ENCODE measurements at regions not wholly inside any gene's neighbourhood (a gene's known extent, or its start where the extent isn't known, plus 50 kb on each side); places are given as distances from the start of the nearest gene placed in this dataset.

DNA sequence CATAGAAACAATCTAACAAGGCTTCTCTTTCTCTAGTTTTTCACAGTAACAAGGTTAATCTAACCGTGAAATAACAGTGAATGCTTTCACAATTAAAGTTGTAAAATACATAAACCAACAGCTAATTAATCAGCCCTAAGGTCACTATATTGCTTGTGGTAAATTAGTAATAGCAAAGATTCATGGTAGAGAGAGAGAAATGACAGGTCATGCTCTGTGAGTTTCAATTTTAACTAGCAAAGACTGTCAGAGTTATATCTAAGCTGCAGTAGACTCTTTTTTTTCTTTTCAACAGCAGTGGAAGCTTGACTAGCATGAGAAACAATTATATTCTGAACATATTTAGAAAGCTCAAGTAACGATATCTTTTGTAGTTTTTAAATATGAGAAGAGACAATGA, 1068.0 kb downstream of the MAT2B start:
- no peak overlapping the region for H3K4me3 ChIP-seq (replicated peaks in 1 of 3)
- no peaks in the 10 kb centered on the region for H3K9me3 ChIP-seq
- H3K36me3 ChIP-seq: no peaks in the 10 kb centered on the region
- 63 to 75% methylated on average over 2 of the region's 2 CpGs for WGBS, 2 donors
- no peak for DNase-seq
- no peaks in the 10 kb centered on the region for H3K27me3 ChIP-seq
- H3K27ac ChIP-seq: no peak overlapping the region
- intact Hi-C loops (cut with DNase I): no loop called here
- TF ChIP-seq, protein P1, sequence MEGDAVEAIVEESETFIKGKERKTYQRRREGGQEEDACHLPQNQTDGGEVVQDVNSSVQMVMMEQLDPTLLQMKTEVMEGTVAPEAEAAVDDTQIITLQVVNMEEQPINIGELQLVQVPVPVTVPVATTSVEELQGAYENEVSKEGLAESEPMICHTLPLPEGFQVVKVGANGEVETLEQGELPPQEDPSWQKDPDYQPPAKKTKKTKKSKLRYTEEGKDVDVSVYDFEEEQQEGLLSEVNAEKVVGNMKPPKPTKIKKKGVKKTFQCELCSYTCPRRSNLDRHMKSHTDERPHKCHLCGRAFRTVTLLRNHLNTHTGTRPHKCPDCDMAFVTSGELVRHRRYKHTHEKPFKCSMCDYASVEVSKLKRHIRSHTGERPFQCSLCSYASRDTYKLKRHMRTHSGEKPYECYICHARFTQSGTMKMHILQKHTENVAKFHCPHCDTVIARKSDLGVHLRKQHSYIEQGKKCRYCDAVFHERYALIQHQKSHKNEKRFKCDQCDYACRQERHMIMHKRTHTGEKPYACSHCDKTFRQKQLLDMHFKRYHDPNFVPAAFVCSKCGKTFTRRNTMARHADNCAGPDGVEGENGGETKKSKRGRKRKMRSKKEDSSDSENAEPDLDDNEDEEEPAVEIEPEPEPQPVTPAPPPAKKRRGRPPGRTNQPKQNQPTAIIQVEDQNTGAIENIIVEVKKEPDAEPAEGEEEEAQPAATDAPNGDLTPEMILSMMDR (IDR thresholded peaks at IDR 0.05): no peak
- no peak for TF ChIP-seq POLR2A (IDR thresholded peaks at IDR 0.05)
- H3K4me1 ChIP-seq: no peaks in the 10 kb centered on the region

DNA sequence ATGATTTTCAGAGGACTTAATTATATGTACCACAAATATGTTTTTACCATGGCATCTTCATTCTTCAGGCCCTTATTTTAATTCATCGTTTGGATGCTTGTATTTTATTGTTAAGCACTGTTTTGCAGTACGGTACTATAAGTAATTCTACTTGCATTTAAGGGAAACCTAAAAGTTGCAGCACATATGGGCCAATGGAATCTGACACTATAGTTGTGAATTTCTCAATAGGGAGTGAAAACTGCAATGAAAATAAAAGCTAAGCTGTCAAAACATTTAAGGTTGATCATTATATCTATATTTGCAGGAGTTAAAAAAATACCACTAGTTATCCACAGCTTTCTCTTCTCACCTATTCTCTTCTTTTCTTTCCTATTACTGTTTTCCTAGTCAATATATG, 1071.8 kb downstream of the MAT2B start:
- H3K27me3 ChIP-seq: no peaks in the 10 kb centered on the region
- no peaks in the 10 kb centered on the region for H3K4me1 ChIP-seq
- WGBS, 2 donors: 88 to 89% methylated on average over 2 of the region's 2 CpGs
- intact Hi-C loops (cut with DNase I): no loop called here
- no peaks in the 10 kb centered on the region for H3K36me3 ChIP-seq
- no peak for DNase-seq
- no peak overlapping the region for H3K27ac ChIP-seq
- TF ChIP-seq POLR2A (IDR thresholded peaks at IDR 0.05): no peak
- TF ChIP-seq, protein P1 (IDR thresholded peaks at IDR 0.05): no peak
- no peaks in the 10 kb centered on the region for H3K9me3 ChIP-seq
- H3K4me3 ChIP-seq (replicated peaks in 1 of 3): no peak overlapping the region

DNA sequence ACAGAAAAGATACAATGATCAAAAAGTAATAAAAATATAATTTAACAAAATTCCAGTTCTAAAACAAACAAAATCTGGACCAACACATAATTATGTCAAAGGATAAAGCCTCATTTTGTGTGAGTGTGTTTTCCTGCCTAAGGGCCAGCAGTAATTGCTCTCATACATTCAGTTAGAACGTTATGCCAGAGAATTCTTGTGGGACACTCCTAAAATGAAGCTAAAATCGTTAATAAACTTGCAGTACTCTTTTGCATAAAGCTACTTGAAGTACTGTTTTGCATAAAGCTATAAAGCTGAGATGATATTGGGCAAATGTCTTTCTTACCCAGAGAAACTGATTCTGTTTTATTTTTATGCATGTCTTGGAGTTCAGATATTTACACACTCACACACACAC, 1072.3 kb downstream of the MAT2B start:
- Histone ChIP-seq H3K36me3 (no peaks in the 10 kb centered on the region), H3K27ac (no peak overlapping the region), H3K9me3 (no peaks in the 10 kb centered on the region), H3K27me3 (no peaks in the 10 kb centered on the region), H3K4me3 (replicated peaks in 1 of 3) (no peak overlapping the region), H3K4me1 (no peaks in the 10 kb centered on the region)
- TF ChIP-seq, protein P1 (IDR thresholded peaks at IDR 0.05): no peak
- TF ChIP-seq POLR2A (IDR thresholded peaks at IDR 0.05): no peak
- WGBS, 2 donors: 65% methylated on average over 2 of the region's 2 CpGs
- intact Hi-C loops (cut with DNase I): no loop called here
- no peak for DNase-seq

GRCh38 chr5:164578401-164578800, 1073.0 kb downstream of the MAT2B start:
- no peaks in the 10 kb centered on the region for H3K9me3 ChIP-seq
- intact Hi-C loops (cut with DNase I): no loop called here

DNA sequence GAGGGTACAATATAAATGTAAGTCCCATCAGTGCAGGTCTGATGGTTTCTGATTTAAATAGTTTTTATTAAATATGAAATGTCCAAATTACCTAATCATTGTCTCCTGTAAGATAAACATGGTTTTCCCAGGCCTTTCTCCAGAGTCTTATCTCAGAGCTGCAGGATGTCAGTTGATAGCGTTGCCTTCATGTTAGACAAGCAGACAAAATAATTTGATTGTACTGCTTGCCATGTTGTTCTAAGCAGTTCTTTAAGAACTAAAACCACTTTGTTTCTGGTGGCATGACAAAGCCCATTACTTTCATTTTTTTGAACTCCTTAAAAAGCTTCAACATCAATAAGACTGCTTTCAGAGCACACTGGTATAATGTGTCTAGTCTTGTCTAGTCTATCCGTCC, 1073.5 kb downstream of the MAT2B start:
- Histone ChIP-seq H3K4me3 (replicated peaks in 1 of 3) (no peak overlapping the region), H3K4me1 (no peaks in the 10 kb centered on the region), H3K27ac (no peak overlapping the region), H3K27me3 (no peaks in the 10 kb centered on the region), H3K9me3 (no peaks in the 10 kb centered on the region), H3K36me3 (no peaks in the 10 kb centered on the region)
- intact Hi-C loops (cut with DNase I): no loop called here
- TF ChIP-seq POLR2A (IDR thresholded peaks at IDR 0.05): no peak
- TF ChIP-seq, protein P1 (IDR thresholded peaks at IDR 0.05): no peak
- no peak for DNase-seq
- WGBS, 2 donors: 41 to 47% methylated on average over 2 of the region's 2 CpGs

More at GRCh38 chr5:164578401-164578800, 1073.0 kb downstream of the MAT2B start:
- no peak for DNase-seq
- Histone ChIP-seq H3K27me3 (no peaks in the 10 kb centered on the region), H3K27ac (no peak overlapping the region), H3K4me3 (replicated peaks in 1 of 3) (no peak overlapping the region), H3K4me1 (no peaks in the 10 kb centered on the region), H3K36me3 (no peaks in the 10 kb centered on the region)
- 84% methylated on average over 5 of the region's 5 CpGs for WGBS, 2 donors
- TF ChIP-seq POLR2A (IDR thresholded peaks at IDR 0.05): no peak
- TF ChIP-seq, protein P1 (IDR thresholded peaks at IDR 0.05): no peak

All from thyroid gland (tissue), 4 donors.